Right renal pelvis (tissue), 4 donors: ENCODE measurements at regions not wholly inside any gene's neighbourhood (a gene's known extent, or its start where the extent isn't known, plus 50 kb on each side); places are given as distances from the start of the nearest gene placed in this dataset.
"Not testable (repeated sequence)": the region's sequence is repeated elsewhere in the genome, so short reads cannot be mapped to it uniquely, and the experiment has no call there.

ENCODE experiments used
- DNase-seq, 4 donors: peaks; one replicate each; pipeline ENCODE4 v3.0.0-alpha.2; 2013; ENCODE audit warnings: low read depth in 4 of 4, low spot score in 3 of 4, missing footprints in 1 of 4

- DNase-seq: no peak
These were observed 1521.3 kb downstream of the AMY1C start for GRCh38 chr1:105270966-105271365.

GRCh38 chr1:105272376-105272775 is 1522.7 kb downstream of the AMY1C start:
- DNase-seq: not testable (repeated sequence)

DNA sequence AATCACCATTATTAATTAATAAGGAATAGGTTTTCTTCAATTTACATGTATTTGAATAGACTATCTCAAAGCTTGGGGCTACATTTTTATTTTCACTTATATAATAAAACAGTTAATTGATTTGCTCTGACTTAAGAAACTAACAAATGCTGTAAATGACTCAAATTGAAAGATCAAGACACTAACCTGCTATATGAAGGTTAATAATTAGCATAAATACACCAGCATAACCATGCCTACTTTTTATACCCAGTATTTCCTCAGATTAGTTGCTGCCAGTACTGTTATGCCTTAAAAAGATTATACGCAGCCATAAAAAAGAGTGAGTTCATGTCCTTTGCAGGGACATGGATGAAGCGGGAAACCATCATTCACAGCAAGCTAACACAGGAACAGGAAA is 1545.1 kb downstream of the AMY1C start:
- no peak for DNase-seq

DNA sequence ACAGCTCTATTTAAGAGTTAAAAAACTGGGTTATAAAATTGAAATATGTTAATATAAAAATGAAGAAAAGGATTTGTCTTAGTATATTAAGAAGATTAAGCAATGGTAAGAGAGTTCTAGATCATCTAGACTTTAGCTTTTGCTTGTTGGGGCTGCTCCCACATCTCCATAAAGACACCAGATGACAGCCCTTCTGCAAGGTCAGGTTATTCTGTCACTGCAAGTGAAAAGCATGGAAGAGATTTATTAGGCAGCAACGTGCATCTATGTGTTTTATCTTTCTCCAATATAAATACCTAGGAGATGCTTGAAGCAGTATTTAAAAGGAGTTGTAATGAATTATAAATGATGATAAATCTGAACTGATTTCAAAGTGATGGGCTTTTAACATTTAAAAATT is 1560.4 kb downstream of the AMY1C start:
- DNase-seq: no peak

DNA sequence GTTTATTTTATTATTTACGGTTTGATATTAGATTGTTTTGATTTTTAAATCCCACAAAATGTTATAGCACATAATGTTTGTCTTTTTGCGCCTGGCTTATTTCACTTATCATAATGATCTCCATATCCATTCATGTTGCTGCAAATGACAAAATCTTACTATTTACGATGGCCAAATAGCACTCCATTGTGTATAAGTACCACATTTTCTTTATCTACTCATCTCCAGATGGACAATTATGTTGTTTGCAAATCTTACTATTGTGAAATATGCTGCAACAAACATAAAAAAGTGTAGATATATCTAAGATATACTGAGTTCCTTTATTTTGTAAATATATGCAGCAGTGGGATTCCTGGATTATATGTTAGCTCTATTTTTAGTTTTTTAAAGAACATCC is 1568.3 kb downstream of the AMY1C start:
- no peak for DNase-seq

DNA sequence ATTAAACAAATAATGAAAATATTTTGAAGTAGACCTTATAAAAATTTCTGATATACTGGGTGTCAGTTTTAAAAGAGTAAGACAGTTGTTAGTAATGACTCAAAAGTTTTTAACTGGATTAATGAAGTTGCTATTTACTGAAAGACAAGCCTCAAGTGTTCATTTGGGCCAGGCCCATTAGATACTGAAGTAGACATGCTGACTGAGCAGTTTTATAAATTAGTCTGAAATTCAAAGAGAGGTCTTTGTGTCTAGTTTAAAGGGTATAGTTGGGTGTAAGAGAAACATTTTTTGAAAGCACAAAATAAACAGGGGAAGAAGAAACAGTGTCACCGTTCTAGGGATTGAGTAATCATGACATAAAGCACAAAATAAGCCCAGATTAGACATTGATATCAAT is 1577.2 kb downstream of the AMY1C start:
- DNase-seq: no peak

GRCh38 chr1:105337420-105337819 is 1587.7 kb downstream of the AMY1C start:
- no peak for DNase-seq

- DNase-seq: no peak
These were observed 1593.6 kb downstream of the AMY1C start for GRCh38 chr1:105343317-105343716.

DNA sequence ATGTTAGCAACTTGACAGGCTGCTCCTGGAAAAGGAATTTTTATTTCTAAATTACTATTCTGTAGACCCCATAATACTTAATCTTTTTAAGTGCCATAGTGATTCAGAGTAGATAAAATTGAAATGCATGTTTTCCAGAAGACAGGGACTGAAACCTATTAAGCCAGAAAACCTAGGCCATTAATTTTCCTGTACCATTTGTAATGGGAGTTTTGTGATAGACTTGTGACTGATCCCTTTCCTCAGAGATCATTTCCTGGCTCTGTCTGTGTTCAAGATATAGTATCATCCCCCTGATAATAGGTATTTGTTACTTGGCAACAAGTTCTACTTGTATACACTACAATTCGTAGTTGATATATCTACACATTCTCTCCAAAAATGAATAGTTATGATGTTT is 1609.8 kb downstream of the AMY1C start:
- no peak for DNase-seq

DNA sequence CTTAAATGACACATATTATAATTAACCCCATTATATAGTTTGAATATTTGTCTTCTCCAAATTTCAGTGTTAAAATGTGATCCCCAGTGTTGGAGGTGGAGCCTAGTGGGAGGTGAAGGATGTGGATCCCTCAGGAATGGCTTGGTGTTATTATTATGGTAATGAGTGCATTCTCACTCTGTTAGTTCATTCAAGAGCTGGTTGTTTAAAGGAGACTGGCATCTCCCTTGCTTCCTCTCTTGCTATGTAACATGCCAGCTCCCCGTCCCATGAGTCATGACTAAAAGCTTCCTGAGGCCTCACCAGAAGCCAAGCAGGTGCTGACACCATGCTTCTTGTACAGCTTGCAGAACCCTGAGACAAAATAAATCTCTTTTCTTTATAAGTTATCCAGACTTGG is 1612.7 kb downstream of the AMY1C start:
- no peak for DNase-seq

GRCh38 chr1:105368446-105368845 is 1618.7 kb downstream of the AMY1C start:
- no peak for DNase-seq

DNA sequence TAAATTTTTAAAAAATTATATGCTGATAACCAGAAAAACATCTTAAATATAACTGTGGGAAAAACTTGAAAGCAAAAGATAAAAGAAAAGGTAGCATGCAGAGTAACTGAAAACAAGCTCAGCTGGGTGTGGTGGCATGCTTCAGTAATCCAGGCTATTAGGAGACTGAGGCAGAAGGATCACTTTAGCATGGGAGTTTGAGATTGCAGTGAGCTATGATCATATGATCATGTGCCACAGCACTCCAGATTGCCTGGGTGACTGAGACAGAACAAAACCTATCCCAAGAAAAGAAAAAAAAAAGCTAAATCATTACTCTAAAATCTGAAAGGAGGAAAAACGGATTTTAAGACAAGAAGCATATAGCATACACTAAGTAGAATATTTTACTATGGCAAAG is 1624.0 kb downstream of the AMY1C start:
- no peak for DNase-seq

DNA sequence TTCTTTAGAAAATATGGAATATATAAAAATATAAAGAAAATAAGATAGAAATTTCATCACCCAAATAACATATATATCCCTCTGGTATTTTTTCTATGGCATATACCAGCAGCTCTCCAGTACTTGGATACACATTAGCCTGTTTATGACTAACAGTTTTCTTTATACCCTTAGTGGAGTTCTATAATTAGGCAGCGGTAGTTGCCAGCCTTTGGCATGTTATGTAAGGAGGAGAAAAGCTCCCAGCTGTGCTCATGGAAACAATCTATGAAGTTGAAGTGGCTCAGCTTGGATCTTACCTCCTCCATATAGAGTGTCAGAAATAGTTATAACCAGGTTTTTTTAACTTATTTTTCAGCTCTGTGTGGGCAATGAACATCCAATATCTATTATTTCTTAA is 1636.8 kb downstream of the AMY1C start:
- no peak for DNase-seq

DNA sequence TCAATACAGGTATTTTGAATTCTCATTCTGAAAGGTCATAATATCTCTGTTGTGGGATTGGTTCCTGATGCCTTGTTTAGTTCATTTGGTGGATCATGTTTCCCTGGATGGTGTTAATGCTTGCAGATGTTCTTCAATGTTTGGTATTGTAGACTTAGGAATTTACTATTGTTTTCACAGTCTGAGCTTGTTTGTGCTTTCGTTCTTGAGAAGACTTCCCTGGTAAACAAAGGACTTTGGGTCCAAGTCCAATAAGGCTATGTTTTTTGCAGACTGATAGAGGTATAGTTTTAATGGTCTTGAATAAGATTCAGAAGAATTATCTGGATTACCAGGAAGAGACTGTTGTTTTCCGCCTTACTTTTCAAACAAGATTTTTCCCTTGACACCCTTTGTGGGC is 1646.3 kb downstream of the AMY1C start:
- DNase-seq: no peak

GRCh38 chr1:105398909-105399308 is 1649.2 kb downstream of the AMY1C start:
- no peak for DNase-seq

GRCh38 chr1:105399716-105400115 is 1650.0 kb downstream of the AMY1C start:
- DNase-seq: no peak

- DNase-seq: no peak
These were observed 1640.2 kb upstream of the PRMT6 start for GRCh38 chr1:105416261-105416660.

DNA sequence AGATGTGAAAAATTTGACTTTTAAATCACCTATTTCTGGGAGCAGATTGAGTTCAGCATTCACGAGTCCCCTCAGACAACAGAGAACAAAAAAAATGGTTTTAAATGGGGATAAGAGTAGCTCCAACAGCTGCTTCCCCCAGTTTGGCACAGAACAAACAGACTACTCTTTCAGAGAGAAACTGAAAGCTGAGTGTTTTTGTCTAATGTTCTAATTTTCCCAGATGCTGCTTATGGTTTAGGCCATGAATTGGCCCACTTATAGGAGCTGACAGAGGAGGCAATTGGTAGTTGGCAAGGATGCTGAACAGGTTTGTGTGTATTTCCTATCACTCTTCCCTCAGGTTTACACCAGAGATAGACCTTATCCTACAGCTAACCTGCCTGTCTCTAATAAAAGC is 1637.4 kb upstream of the PRMT6 start:
- no peak for DNase-seq

GRCh38 chr1:105427543-105427942 is 1628.9 kb upstream of the PRMT6 start:
- DNase-seq: no peak

DNA sequence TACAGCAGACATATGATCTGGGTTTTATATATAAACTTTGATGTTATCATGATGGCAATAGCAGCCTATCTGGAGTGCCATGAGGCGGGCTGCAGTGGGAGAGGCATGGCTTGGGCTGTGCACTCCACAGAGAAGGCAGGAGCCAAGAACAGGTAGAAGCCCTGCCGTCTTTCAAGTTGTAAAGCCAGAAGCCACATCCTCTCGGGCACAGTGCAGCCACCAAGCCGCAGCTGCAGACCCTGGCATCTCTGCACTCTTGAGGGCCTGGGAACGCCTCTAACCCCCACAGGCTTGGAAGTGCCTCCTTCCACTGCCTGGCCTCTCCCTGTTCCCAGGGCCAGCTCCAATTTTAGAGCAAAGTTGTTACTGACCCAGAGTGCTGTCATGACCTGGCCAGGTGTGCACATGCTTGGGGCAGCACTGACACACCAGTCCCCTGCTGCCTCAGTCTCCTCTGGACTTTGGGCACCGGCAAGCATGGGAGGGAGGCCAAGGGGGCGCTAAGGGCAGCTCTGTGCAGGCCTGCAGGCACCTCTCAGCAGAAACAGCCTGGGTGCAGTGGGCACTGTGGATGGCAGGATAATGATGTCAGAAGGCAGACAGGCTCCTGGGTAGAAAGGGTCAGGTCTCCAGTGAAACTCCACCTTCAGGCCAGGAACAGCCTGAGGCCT is 1619.8 kb upstream of the PRMT6 start:
- no peak for DNase-seq

DNA sequence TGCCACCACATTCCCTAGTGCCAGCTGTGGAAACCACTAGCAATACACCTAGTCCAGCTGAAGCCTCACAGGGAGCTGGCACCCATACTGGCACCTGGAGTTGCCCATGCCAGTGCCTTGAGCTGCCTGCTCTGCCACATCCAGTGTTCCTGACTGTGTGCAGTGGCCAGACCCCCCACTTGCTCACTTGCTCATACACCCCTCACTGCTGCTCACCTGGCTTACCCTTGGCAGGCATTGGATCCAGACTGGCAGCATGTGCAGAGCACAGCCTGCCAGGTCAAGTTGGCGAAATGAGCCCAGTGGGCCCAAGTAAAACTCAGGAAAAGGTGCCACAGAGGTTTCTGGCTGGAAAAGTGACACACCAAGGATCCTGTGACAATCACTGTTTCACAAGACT is 1618.6 kb upstream of the PRMT6 start:
- no peak for DNase-seq

DNA sequence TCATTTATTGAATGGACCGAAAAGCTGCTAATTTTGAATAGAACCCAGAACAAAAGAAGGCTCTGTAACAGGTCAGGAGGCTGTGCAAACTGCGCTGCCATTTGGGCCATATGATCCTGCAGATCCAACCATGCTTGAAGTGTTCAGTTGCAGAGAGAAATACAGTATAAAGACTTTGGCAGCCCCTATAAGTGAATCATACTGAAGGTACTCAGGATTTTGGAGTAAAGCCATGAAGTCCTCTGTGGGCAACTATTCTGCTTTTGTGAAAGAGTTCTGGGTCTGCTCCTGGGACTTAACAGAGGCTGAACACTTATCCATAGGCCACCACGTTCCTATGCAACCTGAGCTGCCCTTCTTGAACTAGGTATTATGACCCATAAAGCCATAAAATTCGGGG is 1613.6 kb upstream of the PRMT6 start:
- DNase-seq: no peak

DNA sequence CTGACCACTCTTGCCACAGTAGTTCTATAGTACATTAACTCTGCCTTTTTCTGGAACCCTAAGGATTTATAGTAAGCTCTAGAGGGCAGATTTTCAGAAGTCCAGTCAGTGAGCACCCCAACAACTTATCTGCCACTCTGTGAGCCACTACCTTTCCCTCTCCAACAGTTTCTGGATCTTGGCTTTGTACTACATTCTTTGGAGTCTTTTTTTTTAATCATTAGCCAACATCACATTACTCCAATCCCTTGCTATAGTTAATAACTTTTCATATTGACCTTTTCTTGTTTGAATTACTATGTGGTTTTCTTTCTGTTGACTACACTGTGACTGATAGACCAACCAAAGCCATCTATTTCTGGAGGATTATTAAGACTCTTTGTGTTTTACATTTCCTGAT is 1596.7 kb upstream of the PRMT6 start:
- DNase-seq: no peak
